Hematopoietic multipotent progenitor cell treated with erythropoietin and hydrocortisone succinate and interleukin-3 and kit ligand, for 4 days (in vitro differentiated cells): ENCODE measurements at regions not wholly inside any gene's neighbourhood (a gene's known extent, or its start where the extent isn't known, plus 50 kb on each side); places are given as distances from the start of the nearest gene placed in this dataset.
"Not testable (repeated sequence)": the region's sequence is repeated elsewhere in the genome, so short reads cannot be mapped to it uniquely, and the experiment has no call there.

Source experiments
- DNase-seq: peaks from one replicate; pipeline ENCODE4 v3.0.0-alpha.2; 2015

DNA sequence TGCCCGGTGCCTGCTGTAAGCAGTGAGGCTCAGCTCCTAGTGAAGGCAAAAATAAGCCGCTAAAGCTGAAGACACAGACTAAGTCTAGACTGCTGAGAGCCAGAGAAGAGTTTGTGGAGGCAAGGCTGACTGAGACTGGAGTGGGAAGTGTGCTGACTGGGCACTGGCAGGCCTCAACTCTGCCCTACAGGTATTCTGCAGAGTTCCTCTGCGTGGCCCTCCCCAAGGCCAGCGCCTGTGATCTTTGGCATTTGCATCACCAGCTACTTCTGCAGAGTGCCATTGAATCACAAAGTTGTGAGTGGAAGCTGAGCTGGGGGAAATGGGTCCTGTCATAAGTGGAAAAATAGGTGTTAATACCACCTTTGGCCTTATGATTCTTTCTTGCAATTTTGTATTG, 905.7 kb downstream of the PLA2G4A start:
- DNase-seq = no peak

DNA sequence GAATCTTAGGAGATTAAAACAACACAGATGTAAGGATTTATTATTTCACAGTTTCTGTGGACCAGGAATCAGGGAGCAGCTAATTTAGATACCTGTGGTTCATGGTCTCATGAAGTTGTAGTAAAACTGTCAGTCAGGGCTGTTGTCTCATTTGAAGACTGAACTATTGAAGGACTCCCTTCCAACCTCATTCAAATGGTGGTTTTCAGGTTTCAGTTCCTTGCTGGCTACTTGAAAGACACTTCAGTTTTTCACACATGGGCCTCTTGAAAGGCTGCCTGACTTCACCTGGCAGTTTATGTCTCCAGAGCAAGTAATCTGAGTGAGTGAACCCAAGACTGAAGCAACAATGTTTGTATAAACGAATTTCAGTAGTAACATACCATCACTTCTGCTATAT, 915.9 kb downstream of the PLA2G4A start:
- DNase-seq = no peak

- no peak for DNase-seq
Measured at GRCh38 chr1:187755536-187755935, 926.8 kb downstream of the PLA2G4A start.

- DNase-seq = not testable (repeated sequence)
Measured at GRCh38 chr1:187756684-187757083, 927.9 kb downstream of the PLA2G4A start.

- no peak for DNase-seq
Measured at GRCh38 chr1:187759825-187760333, 931.1 kb downstream of the PLA2G4A start.

- no peak for DNase-seq
Measured at GRCh38 chr1:187762118-187762517, 933.4 kb downstream of the PLA2G4A start.

- no peak for DNase-seq
Measured at GRCh38 chr1:187763465-187763864, 934.7 kb downstream of the PLA2G4A start.

GRCh38 chr1:187763976-187764375, 935.2 kb downstream of the PLA2G4A start:
- DNase-seq = no peak

GRCh38 chr1:187771396-187771795, 942.6 kb downstream of the PLA2G4A start:
- DNase-seq = no peak

GRCh38 chr1:187773168-187773567, 944.4 kb downstream of the PLA2G4A start:
- DNase-seq = no peak

DNA sequence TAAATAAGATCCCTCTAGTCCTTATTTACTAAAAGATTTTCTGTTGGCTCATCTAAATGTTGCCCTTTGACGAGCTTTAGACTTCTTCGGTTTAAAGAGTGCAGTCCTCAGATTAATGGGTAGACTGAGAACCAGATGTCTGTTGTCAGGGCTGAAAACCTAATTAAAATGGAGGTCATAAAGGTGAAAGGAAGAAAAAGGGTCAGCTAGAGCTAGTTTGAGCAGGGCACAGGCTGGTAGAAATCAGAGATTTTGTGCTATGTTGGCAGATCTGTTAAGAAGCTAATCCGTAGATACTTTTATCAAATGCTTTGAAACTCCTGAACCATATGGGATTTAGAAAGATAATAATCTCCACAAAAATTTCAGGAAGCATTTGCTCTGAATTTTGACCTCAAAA, 959.0 kb downstream of the PLA2G4A start:
- DNase-seq = no peak

GRCh38 chr1:187788718-187789117, 960.0 kb downstream of the PLA2G4A start:
- no peak for DNase-seq

GRCh38 chr1:187790724-187791123, 962.0 kb downstream of the PLA2G4A start:
- no peak for DNase-seq

GRCh38 chr1:187794561-187794960, 965.8 kb downstream of the PLA2G4A start:
- DNase-seq = no peak

DNA sequence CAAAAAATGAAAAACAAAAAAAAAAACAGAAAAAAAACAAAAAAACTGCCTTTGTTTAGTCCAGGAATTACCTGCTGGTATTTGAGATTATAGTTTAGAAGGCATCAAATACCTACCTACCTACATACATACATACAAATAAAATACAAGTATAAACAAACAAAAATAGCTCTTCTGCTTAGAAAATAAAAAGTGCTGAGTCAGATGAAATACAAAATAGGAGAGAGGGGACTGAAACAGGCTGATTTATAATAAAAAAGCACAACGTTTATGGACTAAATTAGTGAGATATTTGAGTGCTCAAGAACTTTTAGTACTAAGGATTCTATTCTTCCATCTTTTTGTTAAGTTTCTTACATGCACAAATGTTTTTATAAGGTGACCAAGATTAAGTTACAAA, 980.8 kb downstream of the PLA2G4A start:
- no peak for DNase-seq

DNA sequence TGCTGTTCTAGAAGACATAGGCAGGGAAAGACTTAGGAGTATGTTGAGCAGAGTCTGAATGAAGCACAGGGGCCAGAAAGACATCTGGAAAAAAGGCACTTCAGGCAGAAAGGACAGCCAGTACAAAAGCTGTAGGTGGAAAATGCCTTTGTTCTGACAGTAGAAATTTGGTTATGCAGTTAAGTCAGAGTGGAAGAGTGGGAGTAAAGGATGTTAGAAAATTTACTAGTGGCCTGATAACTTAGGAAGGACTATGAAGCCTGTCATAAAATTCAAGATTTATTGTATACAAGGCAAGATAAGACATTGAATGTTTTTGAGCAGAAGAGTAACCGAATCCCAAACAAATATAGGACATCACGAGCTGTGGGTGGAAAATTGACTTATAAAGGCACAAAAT, 987.9 kb downstream of the PLA2G4A start:
- no peak for DNase-seq

DNA sequence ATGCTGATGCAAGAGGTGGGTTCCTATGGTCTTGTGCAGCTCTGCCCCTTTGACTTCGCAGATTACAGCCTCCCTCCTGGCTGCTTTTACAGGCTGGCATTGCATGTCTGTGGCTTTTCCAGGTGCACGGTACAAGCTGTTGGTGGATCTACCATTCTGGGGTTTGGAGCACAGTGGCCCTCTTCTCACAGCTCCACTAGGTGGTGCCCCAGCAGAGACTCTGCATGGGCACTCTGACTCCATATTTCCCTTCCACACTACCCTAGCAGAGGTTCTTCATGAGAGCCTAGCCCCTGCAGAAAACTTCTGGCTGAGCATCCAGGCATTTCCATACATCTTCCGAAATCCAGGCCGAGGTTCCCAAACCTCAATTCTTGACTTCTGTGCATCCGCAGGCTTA, 989.0 kb downstream of the PLA2G4A start:
- peak; percentile 1 for DNase-seq

- DNase-seq = no peak
Measured at GRCh38 chr1:187819086-187819485, 990.3 kb downstream of the PLA2G4A start.

GRCh38 chr1:187836557-187836956, 1007.8 kb downstream of the PLA2G4A start:
- DNase-seq = no peak

DNA sequence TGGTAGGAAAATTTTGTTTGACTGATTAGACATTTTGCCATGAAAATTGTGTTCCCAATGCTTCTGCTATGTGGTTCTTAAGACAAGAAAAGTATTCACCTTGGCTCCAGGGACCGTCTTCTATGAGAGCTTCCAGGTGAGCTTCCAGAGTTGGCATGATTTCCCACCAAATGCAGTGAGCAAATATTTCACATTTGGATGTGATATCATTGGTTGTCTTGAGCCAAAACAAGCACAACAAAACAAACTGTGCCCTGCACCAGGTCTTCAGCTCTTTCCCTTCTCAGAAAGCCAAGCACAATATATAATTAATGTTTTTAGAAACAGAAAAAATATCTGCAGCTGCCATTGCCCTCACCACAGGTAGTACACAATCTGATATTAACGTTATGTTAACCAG, 1009.0 kb downstream of the PLA2G4A start:
- no peak for DNase-seq

DNA sequence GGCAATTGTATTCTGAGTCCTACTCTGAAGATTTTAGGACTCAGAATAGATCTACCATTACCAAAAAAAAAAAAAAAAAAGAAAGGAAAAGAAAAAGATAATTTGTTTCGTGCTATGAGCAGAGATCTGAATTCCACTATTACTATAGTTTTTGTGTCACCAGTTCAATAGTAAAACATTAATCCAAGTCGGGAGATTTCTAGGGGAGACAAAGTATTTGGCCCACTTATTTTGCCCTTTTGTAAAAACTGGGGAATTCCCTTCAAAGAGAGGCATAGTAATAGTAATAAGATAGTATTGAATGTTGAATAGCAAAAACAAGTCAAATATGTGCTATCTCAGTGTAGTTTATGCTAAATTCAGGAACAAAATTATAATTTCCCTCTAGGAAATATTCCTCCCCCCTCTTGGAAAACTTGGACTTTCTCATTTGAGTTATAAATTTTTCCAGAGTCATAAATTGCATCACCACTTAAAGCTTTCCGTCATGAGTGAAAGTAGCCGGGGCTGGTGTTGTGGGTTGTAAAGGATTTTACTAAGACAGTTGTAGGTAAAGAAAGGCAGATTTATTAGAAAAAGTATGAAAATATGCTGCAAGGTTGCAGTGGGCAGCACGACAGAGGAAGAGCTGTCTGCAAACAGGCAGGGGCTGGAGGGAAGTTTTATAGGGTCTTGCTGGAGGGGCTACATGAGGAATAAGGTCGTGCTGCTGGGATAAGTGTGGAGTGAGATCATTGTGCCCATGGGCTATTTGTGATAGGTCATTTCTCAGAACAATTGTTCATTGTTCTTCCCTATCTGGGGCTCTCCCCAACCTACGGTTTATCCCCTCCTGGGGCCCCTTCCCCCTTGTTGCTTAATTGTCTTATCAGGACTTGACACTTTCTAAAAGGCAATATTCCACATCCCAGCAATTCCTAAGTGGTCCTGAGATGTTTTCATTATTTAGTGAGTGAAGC, 1009.9 kb downstream of the PLA2G4A start:
- no peak for DNase-seq

- DNase-seq = peak; percentile 22
Measured at GRCh38 chr1:187839873-187840272, 1011.1 kb downstream of the PLA2G4A start.

DNA sequence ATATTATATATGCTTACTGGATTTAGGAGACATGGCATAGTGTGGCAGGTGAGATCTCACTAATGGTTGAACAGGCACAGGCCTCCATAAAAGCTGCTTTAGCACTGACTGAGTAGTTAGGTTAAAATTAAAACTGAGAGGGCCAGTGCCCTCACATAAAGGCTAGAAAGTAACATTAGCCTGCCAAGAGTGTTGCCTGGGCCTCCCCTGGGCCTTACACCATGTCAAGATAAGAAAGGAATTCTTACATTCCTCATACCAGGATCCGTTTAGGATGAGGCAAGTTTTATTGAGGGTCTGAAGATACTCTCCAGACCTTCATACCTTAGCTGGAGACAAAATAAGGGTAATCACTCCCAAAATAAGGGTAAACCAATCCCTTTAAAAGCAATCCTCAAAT, 1011.8 kb downstream of the PLA2G4A start:
- DNase-seq = no peak

GRCh38 chr1:187842406-187843165, 1013.8 kb downstream of the PLA2G4A start:
- peak; percentile 22 for DNase-seq
